IPS-11a (cell line): ENCODE measurements at regions not wholly inside any gene's neighbourhood (a gene's known extent, or its start where the extent isn't known, plus 50 kb on each side); places are given as distances from the start of the nearest gene placed in this dataset.
A peak's percentile ranks its signal among the peaks of the same experiment; 100 is the strongest.

ENCODE experiments used
- H3K4me3 ChIP-seq: one replicate; pipeline ENCODE4 v1.5.1; 2013; ENCODE audit warnings: low read depth, low read length, control low read depth

- no peak overlapping the region for H3K4me3 ChIP-seq
These were observed 84.4 kb downstream of the NR2F2 start for GRCh38 chr15:96414875-96415274.

GRCh38 chr15:96415513-96416217 lies 85.2 kb downstream of the NR2F2 start:
- no peak overlapping the region for H3K4me3 ChIP-seq

DNA sequence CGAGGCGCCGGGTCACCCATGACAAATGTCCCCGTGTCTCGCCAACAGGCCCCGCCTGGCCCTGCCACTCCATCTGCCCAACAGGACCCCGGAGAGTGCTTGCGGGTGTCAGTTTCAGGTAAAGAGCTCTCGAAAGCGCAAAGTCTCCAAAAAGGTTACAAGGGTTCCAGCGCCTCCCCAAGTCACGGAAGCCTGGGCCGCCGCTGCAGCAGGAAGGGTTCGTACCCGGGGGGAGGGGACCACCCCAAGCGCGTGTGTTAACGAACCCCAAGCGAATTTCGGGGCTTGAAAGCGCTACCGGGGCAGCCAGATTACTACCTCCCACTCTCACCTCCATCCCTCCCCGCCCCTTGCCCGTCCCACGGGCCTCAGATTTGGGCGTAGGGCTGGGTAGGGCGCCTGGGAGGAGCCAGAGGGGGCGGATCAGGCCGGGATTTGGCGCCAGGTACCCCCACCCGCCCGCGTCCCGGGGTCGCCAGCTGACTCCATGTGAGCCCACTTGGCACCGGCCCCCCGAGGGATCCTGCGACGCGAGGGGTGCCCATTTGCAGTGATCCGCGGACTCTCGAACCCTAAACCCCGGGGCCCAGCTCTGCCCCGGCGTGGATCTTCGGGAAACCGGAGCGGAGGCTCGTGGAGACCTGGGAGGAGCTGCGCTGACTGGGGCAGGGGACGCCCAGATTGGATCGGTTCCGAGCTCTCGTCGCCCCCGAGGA lies 85.9 kb downstream of the NR2F2 start:
- peak overlapping the region; percentile 4 for H3K4me3 ChIP-seq

GRCh38 chr15:96416934-96417759 lies 86.6 kb downstream of the NR2F2 start:
- peak overlapping the region; percentile 4 for H3K4me3 ChIP-seq

DNA sequence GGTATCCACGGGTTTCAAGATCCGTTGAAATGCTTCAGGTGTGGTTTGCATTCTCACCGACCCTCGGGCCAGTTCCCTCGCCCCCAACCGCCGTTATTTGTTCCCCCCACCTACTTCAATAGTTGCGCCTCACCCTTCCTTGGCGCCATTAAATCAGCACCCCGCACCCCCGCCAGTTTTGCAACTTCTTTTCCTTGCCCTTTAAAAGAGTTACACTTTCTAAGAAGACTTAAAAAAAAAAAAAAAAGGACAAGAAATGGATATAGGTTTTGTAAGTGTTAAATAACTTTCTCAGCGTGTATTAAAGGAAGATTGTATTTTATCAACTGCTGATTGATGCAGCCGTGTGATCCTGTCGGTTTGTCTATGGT lies 87.2 kb downstream of the NR2F2 start:
- no peak overlapping the region for H3K4me3 ChIP-seq

DNA sequence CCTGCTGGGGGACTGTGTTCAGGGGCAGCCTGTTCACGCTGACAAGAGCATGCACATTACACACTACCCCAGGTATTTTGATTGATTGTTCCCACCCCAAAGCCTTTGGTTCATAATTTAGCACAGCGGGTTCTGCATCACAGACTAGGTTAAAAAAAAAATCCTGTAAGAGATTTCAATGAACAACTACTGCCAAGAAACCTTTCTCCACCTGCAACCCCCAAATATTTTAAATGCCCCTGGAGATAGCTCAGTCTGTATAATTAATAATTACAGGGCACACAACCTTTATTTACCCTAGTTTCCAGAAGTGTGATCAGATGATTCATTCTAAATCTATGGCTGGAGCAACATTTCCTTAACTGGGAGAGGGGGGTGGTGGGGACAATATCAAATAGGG lies 87.6 kb downstream of the NR2F2 start:
- H3K4me3 ChIP-seq: no peak overlapping the region

DNA sequence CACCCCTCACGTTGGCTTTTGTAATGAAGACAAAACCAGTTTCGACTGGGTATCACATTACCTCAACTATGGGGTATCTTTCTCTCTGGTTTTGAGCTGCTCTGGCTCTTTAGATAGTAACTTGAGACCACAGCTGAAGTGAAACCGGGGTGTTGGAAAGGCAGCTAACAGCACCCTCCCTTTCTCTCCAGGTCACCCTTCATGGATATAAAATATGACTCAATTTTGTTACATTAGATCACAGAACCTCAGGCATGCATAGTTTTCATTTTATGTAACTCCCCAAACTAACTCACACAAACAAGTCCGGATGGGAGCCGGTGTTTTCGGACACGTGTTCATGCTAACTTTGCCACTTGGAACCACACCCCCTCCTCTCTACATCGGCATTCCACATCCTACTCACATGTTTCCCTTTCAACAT lies 90.7 kb downstream of the NR2F2 start:
- no peak overlapping the region for H3K4me3 ChIP-seq

GRCh38 chr15:96422125-96422524 lies 91.6 kb downstream of the NR2F2 start:
- no peak overlapping the region for H3K4me3 ChIP-seq

GRCh38 chr15:96424674-96425073 lies 94.2 kb downstream of the NR2F2 start:
- H3K4me3 ChIP-seq: no peak overlapping the region

DNA sequence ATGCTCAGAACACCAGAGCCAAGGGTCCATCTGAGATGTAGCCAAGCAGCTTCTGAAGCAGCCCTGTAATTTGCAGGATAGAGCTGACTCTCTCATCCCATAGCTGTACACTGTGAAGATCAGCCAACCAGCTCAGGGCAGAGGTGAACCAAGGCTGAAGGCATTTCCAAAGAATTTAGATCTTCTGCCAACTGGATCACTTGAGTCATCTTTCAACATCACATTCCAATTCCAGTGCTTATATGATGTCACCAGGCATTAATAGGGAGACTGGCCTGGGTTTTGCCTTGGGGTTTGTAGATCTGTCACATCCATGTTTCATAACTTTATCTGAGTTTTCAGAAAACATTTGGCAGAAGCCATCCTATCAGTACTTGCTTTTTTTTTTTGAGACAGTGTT lies 98.2 kb downstream of the NR2F2 start:
- no peak overlapping the region for H3K4me3 ChIP-seq

- H3K4me3 ChIP-seq: no peak overlapping the region
These were observed 101.3 kb downstream of the NR2F2 start for GRCh38 chr15:96431786-96432185.

GRCh38 chr15:96435022-96435421 lies 104.5 kb downstream of the NR2F2 start:
- no peak overlapping the region for H3K4me3 ChIP-seq

DNA sequence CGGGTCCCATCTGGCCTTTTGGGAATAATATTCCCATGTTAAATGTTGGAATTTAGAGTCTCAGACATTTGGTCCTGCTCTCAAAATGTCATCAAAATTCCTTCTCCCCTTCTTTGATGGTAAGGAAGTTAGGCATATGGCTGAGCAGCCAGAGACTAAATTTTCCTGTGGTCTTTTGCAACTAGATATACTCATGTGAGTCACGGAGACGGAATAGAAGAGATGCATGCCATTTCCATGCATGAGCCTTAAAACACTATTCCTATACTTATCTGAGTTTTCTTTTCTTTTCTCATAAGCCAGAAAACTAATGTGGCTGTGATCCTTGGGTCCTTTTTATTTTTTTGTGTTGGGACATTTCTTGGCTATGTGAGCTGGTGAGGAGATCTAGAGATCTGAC lies 105.3 kb downstream of the NR2F2 start:
- H3K4me3 ChIP-seq: no peak overlapping the region

DNA sequence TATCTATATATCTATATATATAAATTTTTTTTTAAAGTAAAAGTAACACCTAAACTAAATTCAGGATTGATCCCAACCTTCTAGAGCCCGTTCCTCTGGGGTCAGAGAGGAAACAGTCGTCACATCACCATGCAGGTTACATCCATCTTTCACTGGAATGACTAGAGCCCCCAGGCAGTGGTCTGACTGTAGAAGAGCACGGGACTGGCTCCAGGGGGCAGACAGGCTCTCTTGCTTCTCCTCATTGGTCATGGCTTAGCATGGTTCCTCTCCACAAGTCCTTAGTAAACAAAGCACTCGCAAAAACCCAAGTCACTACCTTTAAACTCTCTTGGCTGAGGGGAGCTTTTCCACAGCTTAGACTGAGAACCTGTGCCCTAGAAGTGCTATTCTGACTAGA lies 110.5 kb downstream of the NR2F2 start:
- H3K4me3 ChIP-seq: no peak overlapping the region

DNA sequence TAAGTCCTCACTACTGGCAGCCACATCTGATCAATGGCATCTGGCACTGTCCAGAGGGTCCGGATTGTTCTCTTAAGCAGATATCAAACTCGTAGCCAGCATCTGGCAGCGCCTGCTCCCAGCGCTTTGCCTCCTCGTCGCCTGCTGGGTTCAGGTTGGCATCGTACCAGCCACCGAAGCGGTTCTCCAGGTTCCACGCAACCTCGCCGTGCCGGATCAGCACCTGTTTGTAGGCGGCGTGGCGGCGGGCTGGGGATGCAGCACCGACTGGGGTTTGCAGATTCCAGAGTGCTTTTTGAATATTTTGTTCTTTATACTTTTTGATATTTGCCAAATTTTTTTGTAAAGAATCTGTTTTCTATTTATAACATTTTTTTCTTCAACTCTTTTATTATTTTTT lies 111.6 kb downstream of the NR2F2 start:
- H3K4me3 ChIP-seq: no peak overlapping the region

DNA sequence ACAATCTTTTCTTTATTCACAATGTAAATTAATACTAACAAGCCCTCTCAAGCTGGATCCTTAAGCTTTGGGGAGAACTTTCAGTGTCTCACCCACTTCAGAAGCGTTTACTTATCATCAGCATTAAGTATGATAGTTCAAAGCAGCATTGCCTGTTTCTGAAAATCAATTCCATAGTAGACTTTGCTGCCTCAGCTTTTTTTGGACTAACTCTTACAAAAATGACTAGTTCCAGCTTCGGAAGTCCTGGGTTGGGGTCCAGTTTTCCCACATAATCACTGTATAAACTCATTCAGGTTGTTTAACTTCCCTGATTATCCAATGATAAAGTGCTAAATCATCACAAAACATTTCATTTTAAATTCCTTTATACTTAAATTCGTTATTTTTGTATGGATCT lies 114.4 kb downstream of the NR2F2 start:
- no peak overlapping the region for H3K4me3 ChIP-seq

DNA sequence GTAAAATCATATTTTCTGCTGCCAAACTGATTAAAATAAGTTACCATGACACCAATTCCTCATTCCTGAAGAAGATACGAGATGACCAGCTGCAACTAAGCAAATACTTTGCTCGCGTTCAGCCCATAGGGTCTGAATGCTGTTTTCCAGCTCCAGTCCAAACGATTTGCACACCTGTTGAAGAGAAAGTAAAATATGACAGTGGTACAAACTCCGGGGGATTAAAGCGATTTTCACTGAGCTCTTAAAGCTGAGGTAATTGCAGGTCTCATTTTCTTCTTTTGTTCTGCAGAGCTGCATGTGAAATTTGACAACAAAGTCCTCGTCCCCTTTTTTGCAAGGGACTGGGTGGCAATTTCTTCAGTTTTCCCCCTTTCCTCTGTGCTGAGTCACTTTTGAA lies 118.4 kb downstream of the NR2F2 start:
- no peak overlapping the region for H3K4me3 ChIP-seq

GRCh38 chr15:96457841-96458240 lies 127.3 kb downstream of the NR2F2 start:
- no peak overlapping the region for H3K4me3 ChIP-seq

DNA sequence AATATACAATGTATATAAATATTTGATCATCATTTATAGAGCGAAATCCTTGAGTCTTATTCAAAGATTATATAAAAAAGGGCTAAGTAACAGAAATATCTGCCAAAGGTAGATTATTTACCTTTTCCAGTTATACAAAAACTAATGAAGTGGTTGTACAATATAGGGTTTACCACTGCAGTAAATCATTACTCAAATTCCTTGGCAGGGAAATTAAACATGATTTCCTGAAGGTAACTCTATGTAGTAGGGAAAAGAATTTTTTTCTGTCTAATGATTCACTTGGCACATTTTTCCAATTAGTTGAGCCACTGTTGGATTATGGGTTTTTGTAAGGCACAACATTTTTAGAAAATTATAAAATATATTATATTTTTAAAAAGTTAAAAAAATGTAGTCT lies 129.6 kb downstream of the NR2F2 start:
- H3K4me3 ChIP-seq: no peak overlapping the region

DNA sequence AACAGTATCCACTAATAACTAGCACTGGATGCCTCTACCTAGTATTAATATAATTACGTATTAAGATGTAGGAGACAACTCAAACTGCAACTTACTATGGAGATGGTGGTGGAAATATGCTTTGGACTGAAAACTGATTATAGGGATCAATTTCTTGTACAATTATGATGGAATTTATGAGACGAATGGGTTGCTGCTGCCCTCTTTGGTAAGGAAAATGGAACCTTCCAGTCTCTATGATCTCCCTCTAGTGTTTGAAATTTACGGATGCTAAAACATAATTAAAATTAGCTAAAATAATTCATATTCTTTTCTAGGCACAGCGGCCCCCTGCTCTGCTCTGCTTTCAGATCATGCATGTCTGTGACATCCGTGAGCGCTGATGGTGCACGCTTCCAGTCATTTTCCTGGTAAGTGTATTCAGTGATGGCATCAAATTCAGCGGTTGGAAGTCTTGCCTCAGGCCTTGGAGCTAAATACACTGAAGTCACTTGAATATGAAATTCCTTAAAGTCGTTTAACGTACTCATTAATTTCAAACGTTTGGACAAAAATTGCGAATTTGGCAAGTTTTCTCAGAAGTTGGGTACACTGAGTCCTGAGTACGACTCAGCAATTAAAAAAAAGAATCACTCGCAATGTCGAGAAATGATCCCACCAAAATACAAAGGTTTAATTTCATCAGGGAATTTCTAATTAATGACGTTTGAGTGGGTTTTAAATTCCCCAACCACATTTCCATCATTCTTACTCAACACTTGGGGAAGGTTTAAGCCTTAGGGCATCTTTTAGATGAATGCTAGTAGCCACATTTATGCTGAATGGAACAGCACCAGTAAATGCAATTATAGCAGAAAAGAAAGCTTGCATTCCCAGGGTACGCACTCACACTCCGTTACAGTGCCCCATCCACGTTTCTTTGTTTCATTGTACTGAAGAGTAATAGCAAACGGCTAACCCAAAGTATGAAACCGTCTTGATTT lies 132.6 kb downstream of the NR2F2 start:
- no peak overlapping the region for H3K4me3 ChIP-seq
